ENCODE measurements at regions not wholly inside any gene's neighbourhood (a gene's known extent, or its start where the extent isn't known, plus 50 kb on each side); places are given as distances from the start of the nearest gene placed in this dataset.

DNA sequence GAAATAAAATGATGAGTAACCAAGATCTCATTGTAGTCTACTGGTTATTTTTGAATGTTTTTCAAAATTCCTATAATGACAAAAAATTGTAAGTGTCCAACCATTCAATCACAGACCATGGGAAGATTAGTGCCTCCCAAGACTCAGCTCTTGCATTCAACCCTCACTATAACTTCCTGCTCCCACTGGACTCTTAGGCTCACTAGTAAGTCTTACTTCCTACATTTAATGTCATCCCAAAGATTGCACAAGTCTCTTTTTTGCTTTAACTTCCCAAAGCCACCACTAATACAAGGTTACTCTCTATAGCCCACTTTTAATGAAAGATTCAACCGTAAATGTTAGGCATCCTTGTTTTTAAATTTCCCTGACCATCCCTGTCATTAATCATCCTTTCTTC is 111.9 kb upstream of the NRBF2 start:
- H3K4me1 Mint-ChIP-seq (ENCODE audit: low read depth): no peaks in the 10 kb centered on the region
- peaks cover 5% of the 10 kb centered on the region for H3K27me3 Mint-ChIP-seq
- H3K9me3 Mint-ChIP-seq (ENCODE audit: low read depth): no peaks in the 10 kb centered on the region
- H3K27ac Mint-ChIP-seq: no peak overlapping the region
- no peaks in the 10 kb centered on the region for H3K36me3 Mint-ChIP-seq
- H3K4me3 Mint-ChIP-seq: no peak overlapping the region

DNA sequence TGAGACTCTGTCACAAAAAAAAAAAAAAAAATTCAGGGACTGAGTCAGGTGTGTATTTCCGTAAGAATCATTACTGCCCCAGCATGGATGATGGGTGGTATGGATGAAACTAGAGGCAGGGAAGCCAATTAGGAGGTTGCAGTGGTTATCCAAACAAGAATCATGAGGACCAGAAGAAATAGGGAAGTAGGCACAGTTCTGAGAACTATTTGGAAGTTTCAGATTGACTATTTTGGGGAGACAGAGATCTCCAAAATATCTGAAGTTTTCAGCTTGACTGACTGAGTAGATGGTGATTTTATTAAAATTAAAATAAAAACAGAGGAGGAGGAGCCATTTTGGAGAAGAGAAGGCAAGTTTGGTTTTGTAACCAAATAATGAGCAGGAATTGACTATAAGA is 119.4 kb upstream of the NRBF2 start:
- Mint-ChIP-seq H3K4me1 (ENCODE audit: low read depth) (no peaks in the 10 kb centered on the region), H3K36me3 (no peaks in the 10 kb centered on the region), H3K4me3 (no peak overlapping the region), H3K9me3 (ENCODE audit: low read depth) (no peaks in the 10 kb centered on the region), H3K27me3 (no peaks in the 10 kb centered on the region), H3K27ac (no peak overlapping the region)

- Mint-ChIP-seq H3K27me3 (no peaks in the 10 kb centered on the region), H3K9me3 (ENCODE audit: low read depth) (no peaks in the 10 kb centered on the region), H3K4me3 (no peak overlapping the region), H3K4me1 (ENCODE audit: low read depth) (no peaks in the 10 kb centered on the region), H3K27ac (no peak overlapping the region), H3K36me3 (no peaks in the 10 kb centered on the region)
Measured at GRCh38 chr10:63012623-63013022, 120.5 kb upstream of the NRBF2 start.

- Mint-ChIP-seq H3K4me3 (no peak overlapping the region), H3K4me1 (ENCODE audit: low read depth) (no peaks in the 10 kb centered on the region), H3K27me3 (peaks cover 6% of the 10 kb centered on the region), H3K36me3 (no peaks in the 10 kb centered on the region), H3K9me3 (ENCODE audit: low read depth) (no peaks in the 10 kb centered on the region), H3K27ac (no peak overlapping the region)
Measured at GRCh38 chr10:63010203-63010602, 122.9 kb upstream of the NRBF2 start.

GRCh38 chr10:63008491-63008890 is 124.6 kb upstream of the NRBF2 start:
- Mint-ChIP-seq H3K36me3 (no peaks in the 10 kb centered on the region), H3K27me3 (peaks cover 11% of the 10 kb centered on the region), H3K9me3 (ENCODE audit: low read depth) (no peaks in the 10 kb centered on the region), H3K4me3 (no peak overlapping the region), H3K4me1 (ENCODE audit: low read depth) (no peaks in the 10 kb centered on the region), H3K27ac (no peak overlapping the region)

DNA sequence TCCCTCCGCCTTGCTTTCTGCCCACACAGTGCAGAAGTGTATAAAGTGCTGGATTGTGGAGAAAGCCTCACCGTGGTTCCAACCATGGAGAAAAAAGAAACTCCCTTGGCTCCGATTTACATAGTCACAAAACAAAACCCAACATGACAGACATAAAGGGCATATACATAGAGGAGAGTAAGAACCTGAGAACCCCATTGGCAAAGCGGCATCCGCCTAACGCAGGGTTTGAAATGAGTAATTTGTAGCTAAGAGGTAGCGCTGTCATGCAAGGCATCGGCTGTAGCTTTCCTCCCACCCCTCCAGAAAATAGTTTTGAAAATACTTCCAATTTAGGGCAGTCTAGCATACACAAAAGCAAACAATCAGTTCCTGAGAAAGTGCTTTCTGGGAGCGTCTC is 126.0 kb upstream of the NRBF2 start:
- Mint-ChIP-seq H3K27ac (no peak overlapping the region), H3K9me3 (ENCODE audit: low read depth) (no peaks in the 10 kb centered on the region), H3K27me3 (peaks cover 11% of the 10 kb centered on the region), H3K4me3 (no peak overlapping the region), H3K4me1 (ENCODE audit: low read depth) (no peaks in the 10 kb centered on the region), H3K36me3 (no peaks in the 10 kb centered on the region)

DNA sequence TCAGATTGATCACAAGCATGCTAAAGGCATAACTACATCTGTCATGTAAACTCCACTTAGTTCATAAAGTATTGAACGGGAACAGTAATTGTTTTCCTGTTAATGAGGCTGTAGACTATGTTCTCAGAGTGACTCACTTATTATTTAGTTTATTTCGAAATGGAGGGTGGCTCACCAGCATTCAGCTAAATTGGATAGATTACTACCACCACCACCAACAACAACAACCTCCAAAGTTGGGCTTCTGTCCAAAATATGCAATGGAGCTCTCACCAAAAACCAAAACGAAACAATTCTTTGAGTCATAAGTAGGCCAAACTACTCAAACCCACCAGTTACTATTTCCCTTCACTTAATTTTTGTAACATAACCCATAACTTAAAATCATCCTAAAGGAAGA is 127.9 kb upstream of the NRBF2 start:
- H3K4me1 Mint-ChIP-seq (ENCODE audit: low read depth): no peaks in the 10 kb centered on the region
- no peak overlapping the region for H3K27ac Mint-ChIP-seq
- no peaks in the 10 kb centered on the region for H3K9me3 Mint-ChIP-seq (ENCODE audit: low read depth)
- H3K27me3 Mint-ChIP-seq: peaks cover 12% of the 10 kb centered on the region
- H3K4me3 Mint-ChIP-seq: no peak overlapping the region
- no peaks in the 10 kb centered on the region for H3K36me3 Mint-ChIP-seq

GRCh38 chr10:63003816-63004453 is 129.2 kb upstream of the NRBF2 start:
- Mint-ChIP-seq H3K4me3 (no peak overlapping the region), H3K4me1 (ENCODE audit: low read depth) (no peaks in the 10 kb centered on the region), H3K9me3 (ENCODE audit: low read depth) (no peaks in the 10 kb centered on the region), H3K27me3 (peaks cover 14% of the 10 kb centered on the region), H3K36me3 (no peaks in the 10 kb centered on the region), H3K27ac (no peak overlapping the region)

GRCh38 chr10:62996925-62997324 is 136.2 kb upstream of the NRBF2 start:
- H3K27ac Mint-ChIP-seq: peak overlapping the region; percentile 34

GRCh38 chr10:62996516-62996915 is 136.6 kb upstream of the NRBF2 start:
- Mint-ChIP-seq H3K36me3 (no peaks in the 10 kb centered on the region), H3K27ac (peak overlapping the region; percentile 34), H3K27me3 (peaks cover 2% of the 10 kb centered on the region), H3K4me1 (ENCODE audit: low read depth) (peaks cover 28% of the 10 kb centered on the region), H3K4me3 (no peak overlapping the region), H3K9me3 (ENCODE audit: low read depth) (no peaks in the 10 kb centered on the region)

More at GRCh38 chr10:62996925-62997324, 136.2 kb upstream of the NRBF2 start:
- Mint-ChIP-seq H3K27me3 (peaks cover 2% of the 10 kb centered on the region), H3K4me3 (no peak overlapping the region), H3K9me3 (ENCODE audit: low read depth) (no peaks in the 10 kb centered on the region), H3K4me1 (ENCODE audit: low read depth) (peaks cover 23% of the 10 kb centered on the region), H3K36me3 (no peaks in the 10 kb centered on the region)

DNA sequence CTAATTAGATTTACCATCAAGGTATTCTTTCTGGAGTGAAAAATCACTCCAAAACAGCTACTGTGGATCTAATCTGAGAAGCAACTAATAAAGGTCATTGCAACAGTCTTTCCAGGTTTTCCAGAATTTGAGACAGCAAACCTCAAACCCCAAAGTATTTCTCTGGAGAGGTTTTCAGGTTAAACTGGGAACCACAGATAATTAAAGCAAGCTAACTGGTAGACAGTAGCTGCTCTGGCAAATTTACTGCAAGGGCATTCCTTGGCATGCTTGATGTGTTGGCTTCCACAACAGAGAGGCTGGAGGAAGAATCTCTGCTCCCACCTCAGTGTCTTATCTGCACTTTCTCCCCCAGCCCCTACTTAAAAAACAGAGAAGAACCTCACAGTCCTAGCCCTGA is 140.0 kb upstream of the NRBF2 start:
- Mint-ChIP-seq H3K27me3 (no peaks in the 10 kb centered on the region), H3K27ac (no peak overlapping the region), H3K9me3 (ENCODE audit: low read depth) (no peaks in the 10 kb centered on the region), H3K4me1 (ENCODE audit: low read depth) (peaks cover 34% of the 10 kb centered on the region), H3K4me3 (no peak overlapping the region), H3K36me3 (no peaks in the 10 kb centered on the region)

DNA sequence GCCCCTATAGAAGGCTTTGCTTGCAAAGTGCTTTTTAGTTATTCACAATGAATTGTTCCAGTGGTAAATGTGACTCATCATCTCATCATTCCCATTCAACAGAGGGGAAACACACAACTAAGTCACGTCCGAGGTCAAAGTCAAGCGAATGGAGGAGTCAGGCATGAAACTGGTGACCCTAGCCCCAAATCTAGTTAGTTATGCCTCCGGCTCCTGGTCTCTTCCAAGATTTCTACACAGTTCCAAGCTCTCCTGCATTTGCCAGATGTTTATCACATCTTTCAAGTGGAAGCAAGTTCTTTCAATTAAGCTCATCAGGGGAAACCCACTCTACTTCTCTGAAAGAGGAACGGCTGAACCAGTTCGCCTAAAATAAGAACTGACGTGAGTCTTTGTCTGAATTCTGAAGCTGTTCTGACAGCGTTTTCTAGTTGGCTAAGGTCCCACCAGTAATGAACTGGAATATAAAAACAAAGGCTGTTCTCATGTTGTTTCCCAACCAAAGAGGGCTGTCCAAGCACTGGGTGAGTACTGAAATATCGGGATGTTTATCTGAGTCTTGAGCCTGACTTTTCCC is 140.9 kb upstream of the NRBF2 start:
- H3K4me1 Mint-ChIP-seq (ENCODE audit: low read depth): peaks cover 34% of the 10 kb centered on the region
- H3K27ac Mint-ChIP-seq: peak overlapping the region; percentile 88
- H3K36me3 Mint-ChIP-seq: no peaks in the 10 kb centered on the region
- H3K27me3 Mint-ChIP-seq: no peaks in the 10 kb centered on the region
- no peaks in the 10 kb centered on the region for H3K9me3 Mint-ChIP-seq (ENCODE audit: low read depth)
- H3K4me3 Mint-ChIP-seq: peak overlapping the region; percentile 3

DNA sequence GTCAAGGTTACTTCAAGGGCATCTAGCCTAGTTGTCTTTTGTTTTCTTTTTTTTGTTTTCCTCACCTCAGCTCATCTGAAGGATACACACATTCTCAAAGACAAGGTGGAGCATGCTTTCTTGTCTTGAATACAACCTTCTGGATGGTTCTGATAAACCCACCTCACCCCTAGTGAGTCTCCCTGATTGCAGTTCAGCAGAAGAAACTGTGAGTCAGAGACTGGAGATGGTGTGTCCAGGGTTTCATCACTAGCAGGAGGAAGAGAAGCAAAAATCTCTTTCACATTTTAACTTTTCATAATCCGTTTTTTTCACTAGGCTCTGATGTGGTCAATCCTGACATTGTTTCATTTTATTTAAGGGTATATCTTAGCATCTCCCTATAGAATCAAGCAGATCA is 143.0 kb upstream of the NRBF2 start:
- Mint-ChIP-seq H3K9me3 (ENCODE audit: low read depth) (no peaks in the 10 kb centered on the region), H3K27me3 (no peaks in the 10 kb centered on the region), H3K4me1 (ENCODE audit: low read depth) (peaks cover 20% of the 10 kb centered on the region), H3K4me3 (no peak overlapping the region), H3K36me3 (no peaks in the 10 kb centered on the region), H3K27ac (no peak overlapping the region)

DNA sequence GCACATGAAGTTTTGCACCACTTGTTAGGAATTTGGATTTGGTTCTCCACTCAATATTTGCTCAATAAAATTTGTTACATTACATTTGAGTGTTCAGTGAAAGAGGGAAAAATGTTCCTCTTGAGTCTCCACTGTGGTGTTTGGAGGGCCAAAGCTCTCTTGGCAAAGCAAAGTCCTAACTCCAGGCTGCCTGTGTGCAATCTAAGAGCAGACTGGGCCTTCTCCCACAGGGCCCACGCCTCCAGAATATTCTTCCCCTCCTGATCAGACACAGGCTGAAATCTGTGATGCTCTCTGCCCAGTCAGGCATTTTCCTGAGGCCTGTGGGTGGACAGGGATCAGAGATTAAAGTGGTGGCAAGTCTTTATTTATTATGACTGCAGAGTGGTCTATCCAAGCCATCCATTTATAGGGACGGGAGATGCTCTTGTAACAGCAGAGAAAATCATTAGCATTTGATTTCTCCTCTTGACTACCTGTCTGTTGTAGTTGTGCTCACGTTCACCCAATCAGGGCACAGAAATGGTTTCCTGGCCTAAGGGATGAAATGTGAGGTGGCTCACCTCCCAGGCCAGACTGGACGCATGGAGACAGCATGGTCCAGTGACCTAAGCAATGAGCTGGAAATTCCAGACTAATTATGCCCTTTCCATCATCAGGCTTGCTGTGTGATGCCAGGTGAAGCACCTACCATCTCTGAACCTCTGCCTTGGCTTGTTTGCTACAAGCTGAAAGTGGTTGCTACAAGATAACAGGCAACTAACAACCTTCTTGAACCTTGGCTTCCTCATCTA is 147.1 kb upstream of the NRBF2 start:
- Mint-ChIP-seq H3K27me3 (peaks cover 4% of the 10 kb centered on the region), H3K9me3 (ENCODE audit: low read depth) (no peaks in the 10 kb centered on the region), H3K36me3 (no peaks in the 10 kb centered on the region), H3K4me1 (ENCODE audit: low read depth) (peaks cover 12% of the 10 kb centered on the region), H3K27ac (no peak overlapping the region), H3K4me3 (no peak overlapping the region)

GRCh38 chr10:62981096-62981495 is 152.0 kb upstream of the NRBF2 start:
- H3K27me3 Mint-ChIP-seq: peaks cover 4% of the 10 kb centered on the region
- no peaks in the 10 kb centered on the region for H3K36me3 Mint-ChIP-seq
- no peaks in the 10 kb centered on the region for H3K9me3 Mint-ChIP-seq (ENCODE audit: low read depth)
- H3K27ac Mint-ChIP-seq: peak overlapping the region; percentile 86
- H3K4me1 Mint-ChIP-seq (ENCODE audit: low read depth): peaks cover 22% of the 10 kb centered on the region
- H3K4me3 Mint-ChIP-seq: no peak overlapping the region
